ENCODE measurements at regions not wholly inside any gene's neighbourhood (a gene's known extent, or its start where the extent isn't known, plus 50 kb on each side); places are given as distances from the start of the nearest gene placed in this dataset.

DNA sequence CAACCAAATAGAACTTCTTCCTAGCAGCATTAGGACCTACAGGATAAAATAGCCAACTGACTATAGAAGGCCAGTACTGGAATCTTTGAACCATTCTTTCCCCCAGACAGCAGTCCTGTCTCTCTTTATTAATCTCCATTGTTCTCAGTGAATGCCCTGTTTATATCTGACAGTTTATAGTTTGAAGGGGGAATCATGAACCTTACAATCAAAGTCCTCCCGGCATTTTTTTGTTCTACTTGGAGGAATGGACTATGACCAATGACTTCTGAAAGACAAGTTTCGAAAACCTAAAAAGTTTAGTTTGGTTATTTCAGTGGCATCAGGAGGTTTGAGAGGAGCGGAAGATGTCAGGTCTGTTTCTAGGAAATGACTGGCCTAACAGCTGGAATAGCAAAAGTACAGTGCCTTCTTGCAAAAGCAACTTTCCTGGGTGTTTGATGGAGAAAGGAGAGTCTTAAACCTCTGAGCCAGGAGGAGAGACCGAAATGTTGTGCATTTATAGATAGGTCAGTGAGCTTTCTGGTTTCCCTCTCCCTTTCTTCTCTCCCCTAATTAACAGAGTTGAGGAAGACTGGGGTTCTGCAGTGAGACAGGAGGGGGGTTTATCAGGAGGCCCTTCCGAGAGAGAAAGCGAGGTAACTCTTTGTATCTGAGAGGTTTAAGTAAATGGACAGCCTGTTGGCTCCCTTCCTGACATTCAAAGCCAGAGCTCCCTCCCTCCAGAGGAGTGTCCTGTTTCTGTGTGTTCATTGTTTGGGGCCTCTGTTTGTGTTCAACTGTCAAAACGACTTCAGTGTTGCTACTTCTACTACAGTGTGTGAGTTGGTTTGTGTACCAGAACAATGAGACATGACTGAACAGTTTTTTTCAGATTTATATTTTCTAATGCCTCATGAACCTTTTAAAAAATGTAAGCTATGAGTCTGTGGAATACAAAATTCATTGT, 383.0 kb upstream of the RARB start:
- no peak for DNase-seq (ENCODE audit: low read depth in 3 of 3)

DNA sequence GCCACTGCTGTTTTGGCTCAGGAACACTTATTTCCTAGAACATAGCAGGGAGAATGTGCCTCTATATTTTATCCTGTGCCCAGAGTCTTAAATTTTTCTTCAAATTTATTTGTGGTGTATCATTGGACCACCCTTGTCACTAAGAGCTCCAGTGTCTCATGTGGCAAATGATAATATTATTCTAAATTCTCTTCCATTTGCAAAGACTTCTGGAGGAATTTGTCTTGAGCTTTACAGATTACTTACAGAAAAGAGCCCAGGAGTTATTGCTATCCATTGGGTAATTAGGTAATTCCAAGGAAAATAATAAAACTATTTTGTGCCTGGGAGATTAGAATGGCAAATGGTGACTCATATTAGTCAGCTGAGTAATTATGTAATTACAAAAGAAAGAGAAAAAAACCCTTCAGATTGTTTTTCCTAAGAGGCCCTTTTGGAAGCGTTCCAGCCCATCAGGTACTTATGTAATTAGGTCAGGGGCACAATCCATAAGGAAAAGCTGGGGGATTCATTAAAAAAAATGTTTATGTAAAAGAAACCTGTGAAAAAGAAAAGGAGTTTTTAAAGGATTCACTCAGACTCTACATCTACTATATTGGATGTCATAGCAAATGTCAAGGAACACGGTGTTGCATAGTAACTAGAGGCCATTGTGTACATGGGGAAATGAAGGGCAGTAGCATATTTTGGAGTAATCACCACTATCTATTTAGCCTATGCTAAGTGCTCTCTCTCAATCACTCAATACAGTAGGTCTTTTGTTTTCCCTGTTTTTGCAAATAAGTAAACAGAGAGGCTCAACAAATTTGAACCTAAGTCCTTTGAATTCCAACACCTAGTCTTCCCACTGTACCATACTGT, 380.9 kb upstream of the RARB start:
- no peak for DNase-seq (ENCODE audit: low read depth in 3 of 3)

DNA sequence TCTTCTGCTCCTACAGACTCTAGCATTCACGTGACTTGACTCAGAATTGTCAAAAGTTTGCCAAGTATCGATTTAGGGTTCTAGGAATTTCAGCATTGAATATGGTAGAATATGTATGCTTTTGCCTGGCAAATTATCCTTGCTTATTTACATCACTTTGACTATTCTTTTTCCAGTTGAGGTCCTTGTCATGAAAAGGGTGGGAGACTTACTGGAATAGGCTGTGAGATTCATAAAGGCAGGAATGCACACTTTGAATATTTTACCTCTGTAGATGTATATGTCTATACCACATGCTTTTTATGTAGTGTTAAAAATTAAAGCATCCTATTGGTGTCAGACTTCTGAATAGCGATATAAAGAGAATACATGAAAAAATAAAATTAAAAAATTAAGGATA, 378.8 kb upstream of the RARB start:
- no peak for DNase-seq (ENCODE audit: low read depth in 3 of 3)

DNA sequence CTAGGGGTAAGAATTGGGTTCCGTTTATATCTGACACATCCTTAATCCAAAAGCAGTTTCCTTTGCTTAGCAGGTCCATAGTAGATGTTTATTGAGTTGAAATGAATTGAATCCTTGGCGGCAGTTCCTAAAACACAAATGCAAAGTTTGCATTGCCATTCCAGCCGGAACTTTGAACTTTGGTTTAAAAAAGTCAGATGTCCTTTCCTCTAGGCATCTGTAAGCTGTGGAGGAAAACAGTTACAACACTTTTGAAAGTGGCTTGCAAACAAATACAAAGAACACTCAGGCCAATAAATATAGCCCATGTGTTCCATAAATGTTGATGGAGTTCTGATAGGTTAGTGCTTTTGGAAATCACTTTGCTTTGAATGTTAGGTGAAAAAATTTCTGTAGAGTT, 374.7 kb upstream of the RARB start:
- DNase-seq (ENCODE audit: low read depth in 3 of 3): no peak

DNA sequence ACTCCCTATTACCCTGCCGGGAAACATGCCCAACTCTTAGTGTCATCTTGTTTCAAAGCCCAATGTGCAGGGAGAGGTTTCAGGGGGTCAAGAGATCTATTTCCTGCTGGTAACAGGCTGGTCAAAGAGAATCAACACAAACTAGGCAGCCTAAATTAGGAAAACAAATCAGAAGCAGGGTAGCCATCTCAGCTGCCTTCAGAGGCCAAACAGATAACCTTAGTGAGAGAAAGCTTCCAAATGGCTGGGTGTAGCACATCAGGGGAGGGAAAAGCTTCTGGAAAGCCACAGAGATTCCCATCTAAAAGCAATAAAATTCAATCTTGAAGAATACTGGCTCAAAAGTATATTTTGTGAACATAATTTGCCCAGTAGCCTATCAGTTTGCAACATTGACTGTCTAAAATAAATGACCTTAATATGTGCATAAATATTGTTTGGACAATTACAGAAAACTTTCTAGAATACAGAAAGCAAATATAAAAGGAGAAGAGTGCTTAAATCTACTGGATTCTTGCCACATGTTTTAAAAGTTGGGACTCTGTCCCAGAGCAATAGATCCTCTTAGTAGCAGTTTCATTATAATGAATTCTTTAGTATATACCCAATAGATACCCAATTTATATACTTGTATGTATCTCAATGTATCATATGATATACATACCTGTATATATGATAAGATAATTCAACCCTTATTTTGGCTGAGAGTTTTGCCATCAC, 371.9 kb upstream of the RARB start:
- no peak for DNase-seq (ENCODE audit: low read depth in 3 of 3)

DNA sequence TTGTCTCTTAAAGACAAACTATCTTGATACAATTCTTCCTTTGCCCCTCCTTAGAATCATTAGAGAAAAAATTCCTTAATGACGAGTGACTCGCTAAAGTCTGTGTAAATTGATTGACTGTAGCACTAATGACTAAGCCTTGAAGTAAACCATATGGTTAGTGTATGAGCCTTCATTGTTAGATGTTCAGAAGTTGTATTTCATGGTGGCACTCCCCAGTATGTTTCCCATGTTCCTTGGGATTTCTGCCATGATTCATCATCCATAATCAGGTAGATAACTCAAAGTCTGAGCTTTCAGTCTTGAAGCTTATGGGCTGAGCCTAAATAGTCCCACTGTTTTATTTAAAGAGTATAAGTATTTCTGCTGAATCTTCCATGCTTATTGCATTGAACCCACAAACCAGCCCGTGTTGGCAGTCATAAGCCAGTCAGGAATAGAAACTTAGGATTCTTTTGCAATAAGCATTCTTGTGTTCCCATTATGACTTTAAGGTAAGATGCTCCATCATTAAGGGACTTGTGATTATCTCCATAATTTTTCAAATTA, 371.2 kb upstream of the RARB start:
- DNase-seq (ENCODE audit: low read depth in 3 of 3): no peak

DNA sequence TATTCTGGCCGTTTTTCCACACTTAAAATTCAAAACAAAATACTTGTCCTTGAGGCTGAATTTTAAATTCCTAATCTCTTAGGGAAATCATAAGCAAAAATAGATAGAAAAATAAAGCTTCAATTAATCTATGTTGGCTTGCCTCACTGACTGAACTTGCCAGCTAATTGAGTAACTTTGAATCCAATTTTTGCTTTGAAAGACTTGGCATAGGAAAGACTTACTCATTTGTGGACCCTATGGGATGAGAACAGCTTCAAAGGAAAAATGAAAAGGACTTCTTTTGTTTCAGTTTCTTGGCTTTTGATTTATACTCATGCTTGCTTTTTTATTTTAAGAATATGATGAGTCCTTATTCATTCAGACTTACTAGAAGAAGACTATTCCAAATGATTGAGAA, 370.7 kb upstream of the RARB start:
- DNase-seq (ENCODE audit: low read depth in 3 of 3): no peak

DNA sequence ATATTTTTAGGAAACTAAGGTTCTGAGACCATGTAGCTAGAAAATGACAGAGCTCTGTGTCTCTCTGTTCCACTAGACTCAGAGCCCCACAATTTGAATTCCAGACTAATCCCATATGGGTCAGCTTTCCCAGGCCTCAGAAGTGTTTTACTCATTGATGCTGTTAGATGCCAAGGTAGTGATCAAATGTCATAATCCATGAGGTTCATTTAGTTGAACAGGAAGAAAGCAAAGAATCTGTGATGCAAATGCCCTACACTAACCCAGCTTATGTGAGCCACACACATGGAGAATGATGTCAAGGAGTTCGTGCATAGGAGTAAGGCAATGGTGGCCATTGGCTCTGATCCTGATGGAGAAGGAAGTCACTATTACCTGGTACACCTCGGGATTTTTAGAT, 363.4 kb upstream of the RARB start:
- no peak for DNase-seq (ENCODE audit: low read depth in 3 of 3)

DNA sequence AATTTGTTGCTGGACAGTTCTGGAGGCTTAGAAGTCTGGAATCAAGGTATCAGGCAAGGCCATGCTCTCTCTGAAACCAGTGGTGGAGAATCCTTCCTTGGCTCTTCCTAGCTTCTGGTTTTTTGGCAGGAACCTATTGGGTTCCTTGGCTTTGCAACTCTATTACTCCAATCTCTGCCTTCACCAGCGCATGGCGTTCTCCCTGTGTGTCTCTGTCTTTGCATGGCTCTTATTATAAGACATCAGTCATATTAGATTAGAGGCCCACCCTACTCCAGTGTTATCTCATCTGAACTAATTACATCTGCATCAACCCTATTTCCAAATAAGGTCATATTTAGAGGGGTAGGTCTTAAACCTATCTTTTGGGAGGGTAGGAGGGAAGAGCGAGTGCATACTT, 358.1 kb upstream of the RARB start:
- no peak for DNase-seq (ENCODE audit: low read depth in 3 of 3)

DNA sequence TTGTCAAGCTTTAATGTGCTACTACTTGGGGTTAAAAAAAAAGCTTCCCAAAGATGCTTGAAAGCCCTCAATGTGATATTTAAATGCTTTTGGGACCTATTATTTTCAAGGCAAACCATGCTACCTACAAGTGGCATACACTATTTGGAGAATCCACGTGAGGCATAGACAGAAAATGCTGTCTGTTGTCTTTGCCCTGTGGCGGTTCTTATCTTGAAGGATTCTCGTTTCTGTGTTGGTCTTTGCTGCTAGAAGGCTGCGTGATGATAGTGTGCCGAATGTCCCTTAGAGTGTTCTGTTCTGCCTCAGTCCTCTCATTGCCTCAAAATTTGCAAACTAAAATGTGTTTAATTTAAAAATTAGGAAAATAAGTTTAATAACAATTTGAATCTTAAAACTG, 356.2 kb upstream of the RARB start:
- DNase-seq (ENCODE audit: low read depth in 3 of 3): no peak

DNA sequence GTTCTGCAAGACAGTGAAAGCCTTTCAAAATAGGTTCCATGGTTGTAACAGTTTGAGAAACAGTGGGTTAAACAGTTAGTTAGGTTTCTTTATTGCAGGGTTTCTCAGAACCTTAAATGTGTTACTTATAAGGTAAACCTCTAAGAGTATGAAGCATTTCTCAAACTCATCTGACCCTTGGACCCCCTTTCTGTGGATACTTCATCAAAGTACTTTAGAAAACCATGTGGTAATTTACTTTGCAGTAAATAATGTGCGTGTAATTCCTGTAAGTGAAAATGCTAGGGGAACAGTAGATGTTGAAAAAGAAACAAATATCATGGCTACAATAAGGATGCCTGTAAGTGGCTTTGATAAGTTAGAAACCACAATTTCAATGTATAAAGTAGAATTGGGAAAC, 354.6 kb upstream of the RARB start:
- DNase-seq (ENCODE audit: low read depth in 3 of 3): no peak

DNA sequence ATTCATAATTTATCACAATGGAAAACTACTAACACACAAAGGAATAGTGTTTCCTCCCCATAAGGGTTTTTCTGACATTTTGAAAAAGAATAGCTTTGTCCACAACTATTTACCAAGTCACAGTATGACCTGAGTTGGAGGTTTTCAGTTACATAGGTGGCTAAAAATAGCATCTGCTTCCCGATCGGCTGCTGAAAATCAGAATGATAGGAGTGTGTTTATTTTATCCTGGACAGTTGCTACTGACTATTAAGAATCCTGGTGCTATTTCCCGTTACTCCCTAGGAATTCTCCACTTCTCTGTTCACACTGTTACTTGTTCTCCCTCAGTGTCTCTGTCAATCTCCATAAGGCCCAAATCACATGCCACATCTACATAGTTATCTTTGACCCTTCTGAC, 353.9 kb upstream of the RARB start:
- DNase-seq (ENCODE audit: low read depth in 3 of 3): no peak

DNA sequence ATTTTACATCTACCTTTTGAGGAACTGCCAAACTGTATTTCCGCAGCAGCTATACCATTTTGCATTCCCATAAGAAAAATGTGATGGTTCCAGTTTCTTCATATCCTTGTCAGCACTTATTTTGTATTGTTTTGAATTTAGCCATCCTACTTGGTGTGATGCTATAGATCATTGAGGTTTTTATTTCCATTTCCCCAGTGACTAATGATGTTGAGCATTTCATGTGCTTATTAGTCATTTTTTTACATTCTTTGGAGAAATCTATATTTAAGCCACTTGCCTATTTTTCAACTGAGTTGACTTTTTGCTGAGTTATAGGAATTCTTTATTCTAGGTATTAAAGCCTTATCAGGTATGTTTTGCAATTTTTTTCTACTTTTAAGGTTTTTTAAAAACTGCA, 347.6 kb upstream of the RARB start:
- DNase-seq (ENCODE audit: low read depth in 3 of 3): no peak

DNA sequence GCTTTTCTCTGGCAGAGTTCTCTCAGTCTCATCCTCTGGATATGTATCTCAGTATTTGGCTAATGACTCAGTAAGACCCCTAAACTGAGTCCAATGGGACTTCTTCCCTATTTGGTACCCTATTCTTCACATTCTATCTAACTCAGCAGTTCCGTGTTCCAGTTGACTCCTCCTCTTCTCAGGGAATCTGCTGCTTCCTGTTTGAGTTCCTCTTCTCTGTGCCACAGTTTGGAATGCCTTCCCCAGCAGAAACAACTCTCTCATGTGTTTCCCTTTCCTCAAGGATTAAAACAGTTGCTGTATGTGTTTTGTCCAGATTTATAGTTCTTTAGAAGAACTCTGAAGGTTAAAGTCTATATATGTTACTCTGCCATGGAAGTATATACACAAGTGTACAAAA, 344.0 kb upstream of the RARB start:
- DNase-seq (ENCODE audit: low read depth in 3 of 3): no peak

DNA sequence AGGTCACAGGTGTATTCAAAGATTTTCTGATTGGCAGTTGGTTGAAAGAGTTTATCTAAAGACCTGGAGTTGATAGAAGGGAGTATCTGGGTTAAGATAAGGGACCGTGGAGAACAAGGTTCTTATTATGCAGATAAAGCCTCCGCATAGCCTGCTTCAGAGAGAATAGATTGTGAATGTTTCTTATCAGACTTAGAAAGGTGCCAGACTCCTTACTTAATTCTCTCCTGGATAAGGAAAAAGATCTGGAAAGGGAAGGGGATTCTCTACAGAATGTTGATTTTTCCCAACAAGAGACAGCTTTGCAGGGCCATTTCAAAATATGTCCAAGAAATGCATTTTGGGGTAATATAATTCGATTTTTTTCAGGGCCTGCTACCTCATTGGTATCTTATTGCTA, 341.3 kb upstream of the RARB start:
- DNase-seq (ENCODE audit: low read depth in 3 of 3): no peak

DNA sequence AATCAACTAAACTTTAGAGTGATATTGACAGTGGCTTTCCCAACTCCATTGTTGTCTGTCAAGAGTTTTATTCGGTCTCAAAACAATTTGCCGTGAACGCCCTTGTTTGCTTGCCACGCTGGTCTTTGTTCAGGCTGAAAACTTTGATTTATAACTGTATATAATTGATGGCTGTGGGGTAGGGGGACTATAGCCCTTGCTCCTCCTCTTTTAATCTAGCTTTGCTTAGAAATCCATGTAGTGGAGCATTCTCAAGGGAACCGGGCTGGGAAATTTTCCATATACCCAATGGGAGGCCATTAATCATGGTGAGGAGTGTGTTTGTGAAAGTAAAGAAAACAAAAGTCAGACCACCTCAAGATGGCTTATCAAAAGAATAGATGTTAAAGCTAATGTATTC, 339.8 kb upstream of the RARB start:
- DNase-seq (ENCODE audit: low read depth in 3 of 3): no peak

DNA sequence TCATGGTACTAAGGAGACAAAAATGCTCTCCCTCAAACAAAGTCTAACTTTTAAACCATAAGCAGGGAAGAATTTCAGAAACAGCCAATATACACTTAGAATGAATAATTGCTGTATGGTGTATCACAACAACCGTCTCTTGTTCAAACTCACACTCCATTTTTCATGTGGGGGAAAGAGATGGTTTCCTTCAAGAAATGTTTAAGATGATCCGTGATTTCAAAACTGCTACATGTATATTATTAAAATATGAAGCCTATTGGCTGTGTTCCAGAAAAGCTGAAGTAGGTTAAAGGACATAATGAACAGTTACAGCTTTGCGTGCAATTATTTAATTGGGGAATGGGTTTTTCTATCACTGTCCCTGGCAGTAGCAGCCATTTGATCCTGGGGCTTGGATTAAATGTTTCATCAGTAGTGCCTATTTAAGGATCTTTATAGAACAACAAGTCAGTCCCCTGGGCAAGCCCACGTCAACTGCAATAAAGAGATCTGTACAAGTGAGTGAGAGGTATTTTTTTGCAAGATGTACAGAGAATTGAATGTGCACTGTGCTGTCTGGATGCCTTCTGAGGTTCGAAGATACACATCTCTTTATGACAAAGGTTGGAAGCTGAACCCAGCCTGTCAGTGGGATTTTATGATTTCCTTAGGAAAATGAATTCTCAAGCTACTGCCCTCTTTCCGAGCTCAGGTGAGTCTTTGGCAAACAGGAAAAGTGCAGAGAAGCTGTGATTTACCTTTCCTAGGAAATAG, 337.2 kb upstream of the RARB start:
- no peak for DNase-seq (ENCODE audit: low read depth in 3 of 3)

DNA sequence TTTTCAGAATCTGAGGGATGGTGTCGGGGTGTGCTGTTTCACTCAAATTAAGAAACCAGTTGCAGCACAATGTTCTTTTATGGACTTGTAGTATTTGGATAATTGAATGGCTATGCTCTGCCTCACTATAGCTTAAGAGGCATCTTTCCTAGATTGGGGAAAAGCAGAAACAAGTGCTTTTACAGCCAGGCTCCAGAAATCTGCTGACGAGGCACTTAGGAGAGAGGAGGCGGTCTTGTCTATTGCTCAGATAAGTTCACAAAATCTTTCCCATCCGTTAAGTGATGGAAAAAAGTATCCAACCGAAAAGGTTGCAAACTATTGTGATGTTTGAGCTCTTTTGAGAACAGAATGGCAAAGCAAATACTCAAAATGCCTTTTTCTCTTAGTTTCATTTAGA, 336.1 kb upstream of the RARB start:
- DNase-seq (ENCODE audit: low read depth in 3 of 3): no peak

DNA sequence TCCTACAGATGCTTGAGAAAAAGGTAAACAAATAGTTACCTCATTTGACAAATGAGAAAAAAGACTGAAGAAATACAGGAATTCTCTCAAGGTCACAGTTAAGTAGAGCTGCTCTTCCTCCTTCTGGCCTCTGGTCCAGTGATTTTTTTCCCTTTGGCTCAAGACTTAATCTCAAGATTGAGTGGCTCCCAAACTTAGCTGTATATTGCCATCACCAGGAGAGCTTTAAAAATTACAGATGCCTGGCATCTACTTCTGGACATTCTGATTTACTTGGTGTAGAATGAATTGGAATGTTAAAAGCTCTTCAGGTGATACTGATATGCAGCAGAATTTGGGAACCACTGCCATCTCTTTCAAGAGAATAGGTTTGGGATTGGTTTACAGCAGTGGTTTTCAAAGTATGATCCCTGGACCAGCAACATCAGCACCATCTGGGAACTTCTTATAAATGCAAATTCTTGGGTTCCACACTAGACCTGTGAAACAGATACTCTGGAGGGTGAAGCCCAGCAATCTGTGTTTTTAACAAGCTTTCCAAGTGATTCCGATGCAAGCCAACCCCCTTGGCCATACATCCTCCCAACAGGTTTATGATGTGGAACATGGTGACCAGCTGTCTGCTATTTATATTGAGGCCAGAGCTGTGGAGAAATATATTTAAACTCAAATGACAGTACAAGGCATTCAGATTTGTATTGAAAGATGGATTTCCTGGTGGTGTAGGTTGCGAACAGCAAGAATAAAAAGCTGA, 333.0 kb upstream of the RARB start:
- no peak for DNase-seq (ENCODE audit: low read depth in 3 of 3)

DNA sequence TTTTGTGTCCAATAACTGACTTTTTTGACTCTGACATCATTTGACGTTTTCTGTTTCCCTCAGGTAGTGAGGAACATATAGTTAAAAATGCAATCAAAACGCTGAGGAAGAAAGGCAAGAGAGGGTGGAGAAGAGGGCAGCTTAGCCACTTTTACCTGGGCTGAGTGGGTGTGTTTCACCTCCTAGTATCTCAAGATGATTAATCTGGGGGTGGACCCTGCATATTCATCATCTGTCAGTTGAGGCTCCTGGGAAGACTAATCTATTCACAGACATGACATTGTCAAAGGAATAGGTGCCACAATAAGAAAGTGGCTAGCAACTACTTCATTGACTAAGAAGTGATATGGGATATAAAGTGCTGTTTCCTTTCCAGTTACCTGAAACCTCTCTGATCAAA, 331.5 kb upstream of the RARB start:
- DNase-seq (ENCODE audit: low read depth in 3 of 3): no peak

DNA sequence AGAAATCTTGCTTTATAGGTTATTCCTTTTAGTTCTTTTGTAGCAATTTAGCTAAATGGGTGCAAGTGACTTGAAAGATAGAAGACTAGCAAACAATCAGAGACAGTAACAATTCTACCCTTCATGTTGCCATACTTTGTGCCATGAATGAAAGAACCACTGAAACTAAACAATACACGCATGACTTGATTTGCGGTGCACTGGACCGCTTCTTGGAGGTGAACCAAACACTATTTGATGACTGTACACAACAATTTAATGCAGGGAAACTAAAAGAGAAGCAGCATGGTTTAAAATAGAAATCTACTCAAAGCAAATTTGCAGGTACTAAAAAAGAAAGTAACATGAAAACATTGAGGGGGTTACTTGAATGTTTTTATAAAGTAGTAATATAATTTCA, 331.0 kb upstream of the RARB start:
- no peak for DNase-seq (ENCODE audit: low read depth in 3 of 3)

Data from stimulated activated CD4-positive, alpha-beta T cell treated with anti-CD3 and anti-CD28 coated beads, TNF-alpha, amount 100 ng/mL, for 48 hours (primary cell).